Hepatic stellate cell (primary cell): ENCODE measurements at regions not wholly inside any gene's neighbourhood (a gene's known extent, or its start where the extent isn't known, plus 50 kb on each side); places are given as distances from the start of the nearest gene placed in this dataset.
A peak's percentile ranks its signal among the peaks of the same experiment; 100 is the strongest.
"Not testable (repeated sequence)": the region's sequence is repeated elsewhere in the genome, so short reads cannot be mapped to it uniquely, and the experiment has no call there.

Experiments used
- DNase-seq: peaks from one replicate; pipeline ENCODE4 v3.0.0; 2011; ENCODE audit warnings: low spot score

DNA sequence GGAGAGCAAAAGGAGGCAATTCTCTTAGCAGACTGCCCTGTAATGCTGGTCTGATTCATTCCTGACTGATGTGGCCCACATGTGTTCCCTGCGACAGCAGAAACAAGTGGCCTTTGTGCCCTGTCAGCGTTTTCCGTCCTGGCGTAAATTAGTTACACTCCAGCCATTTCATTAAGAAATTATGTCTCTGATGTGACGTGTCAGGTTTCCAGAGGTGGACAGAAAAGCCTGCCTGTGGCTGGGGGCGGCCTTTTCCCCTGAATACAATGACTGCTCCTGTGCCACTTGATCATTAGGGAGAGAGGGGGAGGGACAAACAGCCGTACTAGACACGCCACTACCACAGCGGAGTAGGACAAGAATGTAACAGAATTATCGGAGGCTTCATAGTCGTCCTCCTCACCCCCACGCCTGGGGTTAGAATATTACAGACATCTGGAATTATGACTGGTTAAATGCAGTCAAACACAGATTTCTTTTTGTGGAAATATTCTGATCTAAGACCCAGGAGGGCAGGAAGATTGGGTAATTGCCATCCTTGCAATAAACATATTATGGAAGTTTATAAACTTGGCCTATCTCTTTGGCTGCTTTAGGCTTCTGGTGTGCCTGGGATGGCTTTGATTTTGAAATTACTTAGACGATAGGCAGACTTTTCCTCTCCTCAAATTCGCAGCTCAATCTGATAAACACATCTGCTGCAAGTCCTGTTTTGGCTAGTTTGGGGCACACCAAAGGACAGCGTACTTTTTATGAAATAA lies 146.2 kb upstream of the BCOR start:
- DNase-seq: no peak

DNA sequence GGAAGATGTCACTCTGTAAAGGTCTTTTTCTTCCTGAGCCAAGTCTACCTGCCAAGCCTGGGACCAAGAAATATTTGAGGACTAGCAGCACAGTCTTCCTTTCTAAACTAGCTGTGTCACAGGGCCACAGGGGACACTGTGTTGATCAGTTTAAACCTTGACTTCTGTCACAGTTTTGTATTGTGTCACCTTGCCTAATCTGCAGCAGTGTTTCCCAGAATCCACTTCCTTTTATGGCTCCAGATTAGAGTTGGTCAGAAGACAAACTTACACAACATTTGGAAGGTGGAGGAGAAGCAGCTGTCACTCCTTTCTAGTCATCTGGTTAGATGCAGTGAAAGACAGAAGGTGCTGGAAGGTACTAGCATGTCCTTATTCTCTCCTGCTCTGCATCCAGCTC lies 143.1 kb upstream of the BCOR start:
- DNase-seq: no peak

DNA sequence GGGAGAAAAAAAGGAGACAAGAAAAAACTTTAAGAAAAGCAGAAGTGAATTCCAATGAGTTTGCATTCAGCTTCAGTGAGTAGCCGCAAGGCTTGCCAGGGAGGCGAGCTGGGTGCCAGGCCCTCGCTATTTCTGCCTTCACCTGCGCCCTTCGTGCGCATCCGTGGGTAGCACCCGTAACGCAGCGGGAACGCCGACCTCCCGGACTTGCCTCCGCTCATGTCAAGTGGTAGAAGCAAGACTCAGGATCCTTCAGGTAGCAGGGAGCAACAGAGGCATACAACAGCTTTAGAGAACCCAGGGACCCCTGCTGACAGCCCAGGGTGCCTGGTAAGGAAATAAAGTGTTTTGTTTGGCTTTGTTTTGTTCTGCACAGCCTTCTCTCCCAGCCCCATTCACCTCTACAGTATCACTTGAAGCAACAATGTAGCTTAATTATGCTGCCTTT lies 140.0 kb upstream of the BCOR start:
- no peak for DNase-seq

DNA sequence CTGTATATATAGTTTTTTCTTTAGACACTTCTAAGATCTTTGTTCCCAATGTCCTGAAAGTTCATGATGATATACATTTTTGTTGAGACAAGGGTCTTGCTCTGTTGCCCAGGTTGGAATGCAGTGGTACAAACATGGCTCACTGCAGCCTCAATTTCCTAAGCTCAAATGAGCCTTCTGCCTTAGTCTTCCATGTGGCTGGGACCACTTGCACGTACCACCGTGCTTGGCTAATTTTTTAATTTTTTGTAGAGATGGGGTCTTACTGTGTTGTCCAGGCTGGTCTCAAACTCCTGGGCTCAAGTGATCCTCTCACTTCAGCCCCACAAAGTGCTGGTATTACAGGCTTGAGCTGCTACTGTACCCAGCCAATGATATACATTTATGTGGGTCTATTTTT lies 132.9 kb upstream of the BCOR start:
- DNase-seq: no peak

DNA sequence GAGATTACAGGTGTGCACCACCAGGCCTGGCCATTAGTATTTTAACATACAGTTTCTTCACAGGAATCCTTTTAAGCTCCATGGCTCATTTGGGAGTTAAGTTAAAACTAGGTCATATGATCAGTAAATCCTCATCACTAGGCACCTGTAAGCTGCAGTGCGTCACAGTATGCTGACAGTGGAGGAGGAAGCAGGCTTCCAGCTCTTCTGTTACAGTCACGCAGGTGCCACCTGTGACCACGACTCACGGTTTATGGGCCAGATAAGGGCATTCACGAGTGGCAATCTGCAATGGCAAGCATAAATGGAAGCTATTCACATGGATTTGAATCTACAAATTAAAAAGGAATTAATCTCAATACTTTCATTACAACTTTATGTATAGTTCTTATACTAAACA lies 129.4 kb upstream of the BCOR start:
- no peak for DNase-seq

DNA sequence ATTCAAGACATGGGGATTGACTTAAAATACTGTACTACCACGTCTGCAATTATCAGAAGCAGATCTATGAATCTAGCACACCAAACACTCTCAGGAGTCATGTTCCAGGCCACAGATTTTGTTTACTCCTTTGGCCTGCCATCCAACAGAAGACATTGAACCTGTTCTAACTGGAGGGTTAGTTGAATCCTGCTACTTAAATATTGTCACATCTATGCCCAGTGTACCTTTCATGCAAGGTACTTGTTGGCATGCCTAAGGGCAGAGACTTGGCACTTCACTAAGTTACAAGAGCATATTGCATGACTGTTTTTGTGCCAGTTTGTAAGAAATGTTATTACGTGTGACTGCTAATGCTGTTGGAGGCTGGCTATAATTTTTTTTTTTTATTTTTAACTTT lies 126.9 kb upstream of the BCOR start:
- DNase-seq: no peak

DNA sequence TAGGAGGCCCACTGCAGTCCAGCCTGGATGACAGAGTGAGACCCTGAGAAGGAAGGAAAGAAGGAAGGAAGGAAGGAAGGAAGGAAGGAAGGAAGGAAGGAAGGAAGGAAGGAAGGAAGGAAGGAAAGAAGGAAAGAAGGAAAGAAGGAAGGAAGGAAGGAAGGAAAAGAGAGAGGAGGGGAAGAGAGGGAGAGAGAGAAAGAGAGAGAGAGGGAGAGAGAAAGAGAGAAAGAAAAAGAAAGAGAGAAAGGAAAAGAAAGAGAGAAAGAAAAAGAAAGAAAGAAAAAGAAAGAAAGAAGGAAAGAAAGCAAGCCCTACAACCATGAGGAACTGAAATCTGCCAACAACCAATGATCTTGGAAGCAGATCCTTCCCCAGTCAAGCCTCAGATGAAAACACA lies 124.9 kb upstream of the BCOR start:
- not testable (repeated sequence) for DNase-seq

DNA sequence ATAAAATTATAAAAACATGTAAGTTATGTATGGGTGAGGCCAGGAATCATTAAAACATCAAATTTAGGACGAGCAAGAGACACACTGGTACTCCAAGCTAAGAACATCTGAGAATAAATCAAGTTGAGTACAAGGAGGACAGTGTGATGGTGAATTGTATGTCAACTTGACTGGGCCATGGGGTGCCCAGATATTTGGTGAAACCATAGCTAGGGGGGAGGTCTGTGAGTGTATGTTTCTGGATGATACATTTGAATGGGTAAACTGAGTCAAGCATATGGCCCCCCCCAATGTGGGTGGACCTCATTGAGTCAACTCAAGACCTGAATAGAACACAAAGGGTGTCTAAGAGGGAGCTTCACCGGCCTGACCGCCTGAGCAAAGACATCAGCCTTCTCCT lies 115.3 kb upstream of the BCOR start:
- no peak for DNase-seq

DNA sequence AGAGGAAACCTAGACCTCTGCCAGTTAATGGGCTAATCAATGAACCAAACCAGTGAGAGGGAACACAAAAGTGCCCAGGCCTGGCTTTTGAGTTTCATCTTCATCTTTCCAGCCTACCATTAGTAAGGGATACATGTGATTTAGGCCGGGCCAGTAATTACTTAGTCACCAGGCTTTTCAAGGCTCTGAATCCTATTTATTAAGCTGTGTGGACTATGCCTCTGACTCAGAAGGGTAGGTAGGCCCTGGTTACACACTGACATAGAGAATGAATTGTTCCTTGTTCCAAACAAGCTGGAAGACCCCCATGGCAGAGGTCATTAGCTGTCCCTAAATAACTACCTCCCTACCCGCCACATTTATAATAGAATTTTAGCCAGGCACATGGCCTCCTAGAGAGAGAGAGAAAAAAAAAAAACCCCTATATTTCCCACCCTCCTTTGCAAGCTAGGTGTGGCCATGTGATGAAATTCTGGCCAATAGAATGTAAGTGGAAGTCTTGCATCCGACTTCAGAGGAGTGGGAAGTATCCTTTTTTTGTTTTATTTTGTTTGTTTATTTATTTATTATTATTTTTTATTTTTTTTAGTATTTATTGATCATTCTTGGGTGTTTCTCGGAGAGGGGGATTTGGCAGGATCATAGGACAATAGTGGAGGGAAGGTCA lies 112.3 kb upstream of the BCOR start:
- DNase-seq: peak; percentile 22

DNA sequence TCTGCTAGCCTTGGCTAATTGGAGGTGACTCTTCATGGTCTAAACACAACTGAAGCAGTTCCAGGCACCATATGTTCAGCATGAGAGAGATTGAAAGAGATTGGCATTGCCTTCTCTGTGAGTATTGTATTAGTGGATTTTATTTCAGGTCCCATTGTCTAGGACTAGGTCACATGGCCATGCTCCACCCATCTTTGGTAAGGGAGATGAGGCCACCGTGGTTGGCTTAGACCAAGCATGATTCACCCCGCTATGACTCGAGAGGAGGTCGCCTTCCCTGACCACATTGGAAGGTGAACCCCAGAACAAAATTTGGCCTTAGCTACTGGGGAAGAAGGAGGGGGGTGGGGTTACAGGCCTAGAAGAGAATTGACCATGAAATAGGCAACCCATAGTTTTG lies 109.9 kb upstream of the BCOR start:
- peak; percentile 27 for DNase-seq

DNA sequence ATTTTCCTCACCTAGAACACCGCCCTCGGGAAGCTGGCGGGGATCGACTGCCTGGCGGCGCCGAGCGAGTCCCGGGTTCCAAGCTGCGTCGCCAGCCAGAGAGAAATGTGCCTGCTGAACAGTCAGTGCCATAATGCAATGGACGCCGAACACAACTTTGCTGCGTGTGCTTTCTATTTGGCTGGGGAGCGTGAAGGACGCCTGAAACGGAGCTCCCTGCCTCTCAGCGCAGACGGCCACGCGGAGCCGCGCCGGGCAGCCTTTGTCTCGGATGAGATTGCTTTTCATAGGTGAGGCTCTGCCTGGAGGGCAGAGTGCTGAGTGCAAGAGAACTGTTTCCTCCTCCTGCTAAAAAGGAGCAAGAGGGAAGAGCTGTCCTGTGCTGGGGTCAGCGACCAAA lies 107.7 kb upstream of the BCOR start:
- DNase-seq: no peak

DNA sequence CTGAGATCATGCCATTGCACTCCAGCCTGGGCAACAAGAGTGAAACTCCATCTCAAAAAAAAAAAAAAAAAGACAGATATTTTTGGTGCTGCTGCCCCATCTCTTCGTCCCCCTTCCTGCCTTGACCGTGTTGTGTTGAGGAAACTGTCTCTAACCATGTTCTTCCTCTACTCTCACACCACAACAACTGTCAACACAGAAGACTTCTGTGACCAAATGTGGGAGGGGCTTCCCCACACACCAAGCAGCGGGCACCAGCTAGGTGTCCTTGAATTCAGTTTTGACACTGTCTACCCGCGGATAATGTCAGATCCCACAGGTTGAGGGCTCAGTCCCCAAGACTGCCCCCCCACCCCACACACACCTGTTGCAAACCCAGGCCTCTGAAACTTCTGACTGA lies 104.7 kb upstream of the BCOR start:
- DNase-seq: no peak

DNA sequence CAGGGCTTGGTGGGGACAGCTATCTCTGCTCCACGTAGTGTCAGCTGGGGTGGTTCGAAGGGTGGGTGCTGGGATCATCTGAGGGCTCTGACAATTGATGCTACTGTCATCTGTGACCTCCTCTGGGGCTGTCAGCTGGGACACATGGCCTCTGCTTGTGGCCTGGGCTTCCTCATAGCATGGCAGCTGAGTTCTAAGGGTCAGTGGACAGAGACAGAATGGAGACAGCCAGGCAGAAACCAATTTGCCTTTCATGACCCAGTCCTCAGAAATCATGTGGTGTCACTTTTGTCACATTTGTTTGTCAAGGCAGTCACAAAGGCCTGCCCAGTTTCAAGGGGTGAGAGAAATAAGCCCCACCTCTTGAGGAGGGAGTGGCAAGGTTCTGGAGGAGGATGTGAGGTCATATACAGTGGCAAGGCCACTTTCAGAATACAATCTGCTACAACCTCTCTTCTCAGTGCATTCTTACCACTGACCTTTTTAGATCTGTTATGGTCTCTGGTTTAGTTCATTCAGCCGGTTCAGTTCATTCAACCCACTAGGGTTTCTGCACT lies 103.6 kb upstream of the BCOR start:
- DNase-seq: no peak

DNA sequence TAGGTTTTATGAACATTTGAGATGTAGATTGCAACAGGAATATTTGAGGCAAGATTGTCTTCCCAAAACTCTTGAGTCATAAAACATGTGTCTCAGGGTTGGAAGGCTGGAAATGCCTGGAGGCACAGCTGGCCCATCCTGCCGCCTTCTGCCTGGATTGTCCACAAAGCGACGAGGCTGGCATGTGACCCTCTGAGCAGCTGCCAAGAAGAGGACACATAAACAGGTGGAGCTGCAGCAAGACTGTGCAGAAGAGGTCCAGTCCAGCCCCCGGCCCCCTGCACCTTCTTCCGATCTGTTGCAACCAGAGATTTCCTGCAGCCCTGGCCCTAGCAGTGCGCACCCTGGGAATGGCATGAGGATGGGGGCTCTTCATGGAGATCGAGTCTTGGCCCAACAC lies 101.9 kb upstream of the BCOR start:
- DNase-seq: no peak

DNA sequence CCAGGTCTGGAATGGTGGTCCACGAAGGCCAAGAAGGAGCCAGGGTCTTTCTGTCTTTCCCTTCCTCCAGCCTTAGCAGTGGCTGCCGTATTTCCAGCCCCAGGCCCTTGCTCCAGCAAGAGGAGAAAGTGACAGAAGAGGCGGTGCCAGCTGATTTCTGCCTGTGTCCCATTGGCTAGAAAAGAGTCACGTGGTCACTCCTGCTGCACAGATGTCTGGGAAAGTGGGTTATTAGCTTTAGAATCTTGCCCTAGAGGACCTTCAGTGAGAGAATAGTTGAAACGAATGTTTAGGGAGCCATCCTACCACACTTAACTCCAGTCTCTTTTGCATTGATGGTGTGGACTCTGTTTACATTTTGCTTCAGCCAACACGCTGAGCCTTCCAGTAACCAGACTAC lies 99.3 kb upstream of the BCOR start:
- no peak for DNase-seq

DNA sequence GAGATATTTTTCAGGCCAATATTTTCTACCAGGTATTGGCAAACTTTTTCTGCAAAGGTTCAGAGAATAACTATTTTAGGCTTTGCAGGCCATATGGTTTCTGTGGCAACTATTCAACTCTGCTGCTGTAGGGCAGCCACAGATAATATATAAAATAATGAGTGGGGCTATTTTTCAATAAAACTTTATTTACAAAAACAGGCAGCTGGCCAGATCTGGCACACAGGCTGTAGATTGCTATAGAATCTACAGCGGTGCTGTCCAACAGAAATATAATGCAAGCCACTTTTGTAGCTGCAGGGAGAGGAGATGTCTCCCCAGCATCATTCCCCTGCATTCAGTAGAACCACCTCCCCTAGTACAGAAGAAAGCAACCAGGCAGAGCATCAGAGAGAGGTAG lies 97.6 kb upstream of the BCOR start:
- DNase-seq: no peak

DNA sequence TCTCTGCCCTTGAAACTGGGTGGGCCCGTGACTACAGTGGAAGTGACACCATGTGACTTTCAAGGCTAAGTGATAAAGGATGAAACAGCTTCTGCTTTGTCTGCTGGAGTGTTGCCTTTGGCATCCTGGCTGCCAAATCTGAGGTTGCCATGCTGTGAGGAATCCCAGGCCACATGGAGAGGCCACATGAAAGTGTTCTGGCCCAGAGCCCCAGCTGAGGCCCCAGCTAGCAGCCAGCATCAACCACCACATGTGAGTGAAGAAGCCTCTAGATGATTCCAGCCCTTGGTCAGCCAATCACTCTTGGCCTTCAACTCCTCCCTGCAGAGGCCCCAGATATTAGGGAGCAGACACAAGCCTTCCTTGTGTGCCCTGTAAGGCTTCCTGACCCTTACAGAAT lies 94.4 kb upstream of the BCOR start:
- DNase-seq: no peak

DNA sequence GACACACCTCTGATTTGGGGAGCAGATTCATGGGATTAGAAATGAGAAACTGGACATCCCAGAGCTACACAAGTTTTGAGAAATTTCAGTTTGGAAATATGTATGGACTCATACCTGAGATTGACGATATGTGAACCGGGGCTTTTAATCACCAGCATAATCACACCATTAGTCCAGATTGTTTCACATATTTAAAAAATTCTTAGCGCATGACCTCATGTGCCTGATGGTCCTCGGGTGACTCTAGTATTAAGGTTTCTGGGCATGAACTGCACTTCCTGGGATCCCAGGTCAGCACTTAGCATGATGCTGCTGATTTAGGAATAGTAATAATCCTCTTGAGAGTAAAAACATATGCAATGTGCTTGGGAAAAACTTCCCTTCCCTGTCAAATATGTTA lies 91.9 kb upstream of the BCOR start:
- DNase-seq: no peak

DNA sequence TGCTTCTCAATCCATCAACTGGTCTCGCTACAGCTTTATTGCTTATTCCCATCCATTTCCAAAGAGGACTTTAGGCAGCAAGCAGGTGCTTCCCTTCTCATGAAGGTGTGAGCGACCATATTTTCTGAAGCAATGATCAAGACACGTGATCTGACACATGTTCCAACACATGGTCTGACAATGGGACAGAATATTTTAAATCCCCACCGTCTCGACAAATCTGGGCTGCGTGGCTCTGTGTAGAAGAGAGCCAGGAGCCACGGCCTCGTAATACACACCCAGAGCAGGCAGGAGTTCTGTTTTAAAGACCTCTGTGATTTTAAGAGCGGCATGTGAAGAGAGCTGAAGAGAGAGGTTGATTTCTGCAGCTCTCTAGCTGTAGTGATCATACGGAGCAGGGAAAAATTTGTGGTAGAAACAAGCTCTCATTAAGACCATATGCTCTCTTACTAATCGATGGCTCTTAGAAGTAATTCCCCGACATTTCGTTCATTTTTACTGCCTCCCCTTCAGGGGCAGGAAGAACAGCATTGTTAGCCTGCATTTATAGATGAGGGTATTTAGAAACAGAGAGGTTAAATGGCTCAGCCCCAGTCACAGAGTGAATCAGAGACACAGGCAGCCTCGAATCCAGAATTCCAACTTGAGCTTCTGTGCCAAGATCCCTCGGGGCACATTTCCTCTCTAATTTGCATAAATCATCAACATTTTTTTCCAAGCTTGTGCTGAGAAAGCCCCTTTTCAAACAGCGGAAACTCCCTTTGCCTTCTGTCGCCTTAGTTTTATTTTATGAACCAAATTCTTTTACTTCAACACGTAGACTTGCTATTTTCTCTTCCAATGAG lies 91.0 kb upstream of the BCOR start:
- DNase-seq: no peak

DNA sequence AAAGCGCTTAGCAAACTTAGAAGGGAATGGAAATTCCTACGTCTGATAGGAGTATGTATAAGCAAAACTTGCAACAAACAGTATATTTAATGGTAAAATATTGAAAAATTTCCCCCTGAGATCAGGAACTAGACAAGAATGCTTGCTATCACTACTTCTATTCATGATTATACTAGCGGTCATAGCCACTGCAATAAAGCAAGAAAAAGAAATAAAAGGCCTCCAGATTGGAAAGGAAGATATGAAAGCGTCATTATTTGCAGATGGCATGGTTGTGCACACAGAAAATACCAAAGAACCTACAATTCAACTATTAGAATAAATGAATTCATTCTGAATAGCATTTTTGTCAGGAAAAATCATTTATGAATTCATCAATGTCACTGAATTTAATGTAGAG lies 87.2 kb upstream of the BCOR start:
- DNase-seq: no peak

DNA sequence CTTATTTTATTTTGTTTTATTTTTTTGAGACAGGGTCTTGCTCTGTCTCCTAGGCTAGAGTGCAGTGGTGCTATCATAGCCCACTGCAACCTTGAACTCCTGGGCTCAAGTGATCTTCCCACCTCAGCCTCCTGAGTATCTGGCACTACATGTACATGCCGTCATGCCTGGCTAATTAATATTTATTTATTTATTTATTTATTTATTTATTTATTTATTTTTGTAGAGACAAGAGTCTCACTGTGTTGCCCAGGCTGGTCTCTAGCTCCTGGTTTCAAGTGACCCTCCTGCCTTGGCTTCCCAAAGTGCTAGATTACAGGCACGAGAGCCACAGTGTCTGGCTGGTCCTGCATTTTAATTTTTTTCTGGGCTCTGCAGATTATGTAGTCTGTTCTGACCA lies 84.9 kb upstream of the BCOR start:
- DNase-seq: no peak

DNA sequence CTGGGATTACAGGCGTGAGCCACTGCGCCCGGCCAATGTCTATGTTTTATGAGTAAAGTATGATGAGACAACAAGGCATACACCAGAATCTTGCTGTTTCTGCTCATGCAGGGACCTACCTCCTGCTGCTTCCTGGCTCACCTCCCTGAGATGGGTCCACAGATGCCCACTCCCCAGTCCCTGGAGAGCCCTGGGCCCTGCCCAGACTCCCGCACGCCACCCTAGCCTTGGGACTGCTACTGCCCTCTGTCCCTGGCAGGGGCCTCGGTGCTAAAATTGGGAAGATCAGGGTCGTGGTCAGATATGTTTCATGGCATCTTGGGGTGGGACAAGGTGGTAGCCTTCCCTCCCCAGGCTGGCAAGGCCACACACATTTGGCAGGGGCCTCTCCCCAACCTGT lies 84.3 kb upstream of the BCOR start:
- DNase-seq: no peak

DNA sequence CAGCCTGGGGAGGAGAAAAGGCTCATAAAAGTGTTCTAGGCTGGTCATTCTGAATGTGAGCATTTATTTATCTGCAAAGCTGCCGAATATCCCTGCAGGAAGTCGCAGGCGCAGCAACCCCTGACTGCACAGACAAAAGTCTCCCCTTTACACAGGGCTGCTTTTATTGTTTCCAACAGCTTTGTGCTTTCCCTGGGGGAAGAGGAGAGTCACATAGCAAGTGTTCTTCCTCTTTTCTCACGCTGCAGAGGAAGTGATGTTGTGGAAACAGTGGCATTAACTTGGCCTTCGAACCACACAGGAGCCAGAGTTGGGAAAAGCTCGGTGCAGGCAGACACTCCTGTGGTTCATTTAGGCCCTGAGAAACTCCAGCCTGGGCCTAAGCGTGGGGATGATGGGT lies 81.5 kb upstream of the BCOR start:
- no peak for DNase-seq
